K562 (cell line): ENCODE measurements at regions not wholly inside any gene's neighbourhood (a gene's known extent, or its start where the extent isn't known, plus 50 kb on each side); places are given as distances from the start of the nearest gene placed in this dataset.

Experiments used
- CLOCK ChIP-seq: fragments of 250-450 bp; sonication (Bioruptor Pico); IDR thresholded peaks from 2 replicates; pipeline ENCODE4 v1.4.0; 2020; ENCODE audit warnings: mild to moderate bottlenecking, moderate library complexity, borderline replicate concordance
- CTCF ChIP-seq, 3 experiments: IDR thresholded peaks in 2 of 3; conservative IDR thresholded peaks in 1 of 3; 2 replicates each; pipeline ENCODE4 v1.5.1; 2011 to 2012; ENCODE audit warnings: low read length in 3 of 3, mild to moderate bottlenecking in 3 of 3, control low read depth in 2 of 3, improper control_type of control experiment in 1 of 3, inconsistent platforms in 1 of 3, low read depth in 1 of 3, mixed read lengths in 1 of 3, moderate library complexity in 1 of 3; ENCODE audit not compliant: insufficient read depth in 2 of 3
- KAT7 ChIP-seq: sonication (generic); formaldehyde crosslinking; IDR thresholded peaks from 2 replicates; pipeline ENCODE4 v1.8.0; 2022; ENCODE audit warnings: missing genetic modification reagents, mild to moderate bottlenecking, borderline replicate concordance
- TAF1 ChIP-seq: IDR thresholded peaks from 2 replicates; pipeline ENCODE4 v1.6.1; 2011; ENCODE audit warnings: mild to moderate bottlenecking, low read length, moderate library complexity; ENCODE audit not compliant: insufficient read depth, control insufficient read depth, severe bottlenecking; ENCODE audit errors: extremely low read depth
- ZNF174 ChIP-seq: fragments of 250-450 bp; sonication (Bioruptor Pico); IDR thresholded peaks from 2 replicates; pipeline ENCODE4 v1.4.0; 2020; ENCODE audit warnings: mild to moderate bottlenecking
- ZNF274 ChIP-seq: IDR thresholded peaks from 2 replicates; pipeline ENCODE4 v1.6.1; 2011; ENCODE audit warnings: low read depth, mild to moderate bottlenecking, low read length, moderate library complexity, borderline replicate concordance
- TF ChIP-seq, protein P1 (sequence below), 2 experiments: fragments of 450-650 bp; formaldehyde crosslinking in 1 of 2; IDR thresholded peaks; 2 replicates each; pipeline versions ENCODE4 v1.4.0 to v1.6.1; 2014 to 2020; ENCODE audit warnings: mild to moderate bottlenecking in 2 of 2, borderline replicate concordance in 1 of 2, low read depth in 1 of 2

GRCh38 chr7:69360913-69361312, 237.4 kb upstream of the AUTS2 start:
- TF ChIP-seq CTCF (IDR thresholded peaks at IDR 0.05 in 2 of 3, conservative IDR thresholded peaks at IDR 0.05 in 1 of 3; ENCODE audit: insufficient read depth in 2 of 3, low read depth in 1 of 3, low read length in 3 of 3) (no peak), ZNF174 (CRISPR knock-in tag) (no peak), ZNF274 (no peak), KAT7 (CRISPR knock-in tag) (no peak), TAF1 (no peak), CLOCK (CRISPR knock-in tag) (no peak)
- TF ChIP-seq, protein P1, sequence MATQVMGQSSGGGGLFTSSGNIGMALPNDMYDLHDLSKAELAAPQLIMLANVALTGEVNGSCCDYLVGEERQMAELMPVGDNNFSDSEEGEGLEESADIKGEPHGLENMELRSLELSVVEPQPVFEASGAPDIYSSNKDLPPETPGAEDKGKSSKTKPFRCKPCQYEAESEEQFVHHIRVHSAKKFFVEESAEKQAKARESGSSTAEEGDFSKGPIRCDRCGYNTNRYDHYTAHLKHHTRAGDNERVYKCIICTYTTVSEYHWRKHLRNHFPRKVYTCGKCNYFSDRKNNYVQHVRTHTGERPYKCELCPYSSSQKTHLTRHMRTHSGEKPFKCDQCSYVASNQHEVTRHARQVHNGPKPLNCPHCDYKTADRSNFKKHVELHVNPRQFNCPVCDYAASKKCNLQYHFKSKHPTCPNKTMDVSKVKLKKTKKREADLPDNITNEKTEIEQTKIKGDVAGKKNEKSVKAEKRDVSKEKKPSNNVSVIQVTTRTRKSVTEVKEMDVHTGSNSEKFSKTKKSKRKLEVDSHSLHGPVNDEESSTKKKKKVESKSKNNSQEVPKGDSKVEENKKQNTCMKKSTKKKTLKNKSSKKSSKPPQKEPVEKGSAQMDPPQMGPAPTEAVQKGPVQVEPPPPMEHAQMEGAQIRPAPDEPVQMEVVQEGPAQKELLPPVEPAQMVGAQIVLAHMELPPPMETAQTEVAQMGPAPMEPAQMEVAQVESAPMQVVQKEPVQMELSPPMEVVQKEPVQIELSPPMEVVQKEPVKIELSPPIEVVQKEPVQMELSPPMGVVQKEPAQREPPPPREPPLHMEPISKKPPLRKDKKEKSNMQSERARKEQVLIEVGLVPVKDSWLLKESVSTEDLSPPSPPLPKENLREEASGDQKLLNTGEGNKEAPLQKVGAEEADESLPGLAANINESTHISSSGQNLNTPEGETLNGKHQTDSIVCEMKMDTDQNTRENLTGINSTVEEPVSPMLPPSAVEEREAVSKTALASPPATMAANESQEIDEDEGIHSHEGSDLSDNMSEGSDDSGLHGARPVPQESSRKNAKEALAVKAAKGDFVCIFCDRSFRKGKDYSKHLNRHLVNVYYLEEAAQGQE (IDR thresholded peaks at IDR 0.05; ENCODE audit: borderline replicate concordance): no peak
- TF ChIP-seq, protein P1 (CRISPR knock-in tag; IDR thresholded peaks at IDR 0.05; ENCODE audit: low read depth): no peak
